CD4-positive, alpha-beta T cell (primary cell): ENCODE measurements at regions not wholly inside any gene's neighbourhood (a gene's known extent, or its start where the extent isn't known, plus 50 kb on each side); places are given as distances from the start of the nearest gene placed in this dataset.
A peak's percentile ranks its signal among the peaks of the same experiment; 100 is the strongest.

Experiments used
- ATAC-seq: fragments of 200-7000 bp; cut with Tn5 transposase; one replicate; pipeline ENCODE4 v1.10.0; 2022; ENCODE audit warnings: mild to moderate bottlenecking; ENCODE audit not compliant: poor library complexity
- CTCF ChIA-PET: fragments of 350-600 bp; sonication (Branson Sonifier 250); formaldehyde crosslinking; loops from one replicate; lab custom pipeline; 2021; ENCODE audit warnings: antibody characterized with exemption, inconsistent platforms; lab: Charles Lee
- POLR2A ChIA-PET: fragments of 350-600 bp; sonication (Branson Sonifier 250); formaldehyde crosslinking; loops from one replicate; lab custom pipeline; 2021; ENCODE audit warnings: antibody characterized with exemption, inconsistent platforms; lab: Charles Lee
- DNase-seq, 14 experiments: peaks; one replicate each; pipeline ENCODE4 v3.0.0-alpha.2; 2013 to 2020; ENCODE audit warnings: mixed read lengths in 2 of 14
- H3K27ac ChIP-seq, 2 donors: one replicate each; pipeline versions ENCODE4 v1.5.1 to v1.7.0; 2013; ENCODE audit warnings: low read length in 2 of 2, low read depth in 1 of 2, mild to moderate bottlenecking in 1 of 2
- H3K27me3 ChIP-seq, 2 experiments: 1 replicate in 1 of 2; 2 replicates in 1 of 2; pipeline versions ENCODE4 v1.6.1 to v1.7.0; 2013; ENCODE audit warnings: low read length in 2 of 2, control low read depth in 1 of 2, mild to moderate bottlenecking in 1 of 2, moderate library complexity in 1 of 2; ENCODE audit not compliant: insufficient read depth in 2 of 2, control insufficient read depth in 1 of 2
- H3K36me3 ChIP-seq: one replicate; pipeline ENCODE4 v1.6.1; 2013; ENCODE audit warnings: low read length, control low read depth; ENCODE audit not compliant: insufficient read depth
- H3K4me1 ChIP-seq: one replicate; pipeline ENCODE4 v1.6.1; 2013; ENCODE audit warnings: low read length, control low read depth; ENCODE audit not compliant: insufficient read depth
- H3K4me3 ChIP-seq: one replicate; pipeline ENCODE4 v1.5.1; 2013; ENCODE audit warnings: mild to moderate bottlenecking, low read length, moderate library complexity
- H3K9me3 ChIP-seq, 2 experiments: 1 replicate in 1 of 2; 2 replicates in 1 of 2; pipeline versions ENCODE4 v1.6.1 to v1.7.0; 2013; ENCODE audit warnings: low read length in 2 of 2, mild to moderate bottlenecking in 2 of 2, control low read depth in 1 of 2, moderate library complexity in 1 of 2; ENCODE audit not compliant: control insufficient read depth in 1 of 2, insufficient read depth in 1 of 2
- H3K27ac Mint-ChIP-seq: one replicate; pipeline ENCODE4 v1.8.0; 2020; ENCODE audit warnings: mixed read lengths
- H3K27me3 Mint-ChIP-seq: one replicate; pipeline ENCODE4 v1.8.0; 2021; ENCODE audit warnings: mixed read lengths
- H3K36me3 Mint-ChIP-seq: one replicate; pipeline ENCODE4 v1.8.0; 2021; ENCODE audit warnings: low read depth, mixed read lengths
- H3K4me1 Mint-ChIP-seq: one replicate; pipeline ENCODE4 v1.8.0; 2021; ENCODE audit warnings: low read depth, mixed read lengths
- H3K4me3 Mint-ChIP-seq: one replicate; pipeline ENCODE4 v1.8.0; 2020; ENCODE audit warnings: mild to moderate bottlenecking, mixed read lengths
- H3K9me3 Mint-ChIP-seq: one replicate; pipeline ENCODE4 v1.8.0; 2020; ENCODE audit warnings: mixed read lengths
- CTCF ChIP-seq: fragments of 200-600 bp; IDR thresholded peaks from one replicate; pipeline ENCODE4 v1.8.0; 2022; ENCODE audit warnings: antibody characterized with exemption, mild to moderate bottlenecking
- intact Hi-C, 2 experiments: fragments of 100-400 bp; cut with DNase I in 1 of 2; cut with micrococcal nuclease in 1 of 2; formaldehyde crosslinking; loops; one replicate each; pipeline versions ENCODE4 v1.15.1 to v1.9.0; 2023 to 2025; cut with DNase I, micrococcal nuclease

- ATAC-seq (no peak), DNase-seq (no peak)
- H3K4me1 ChIP-seq, result no peaks in the 10 kb centered on the region
- no peaks in the 10 kb centered on the region for H3K27me3 ChIP-seq
- H3K36me3 Mint-ChIP-seq, result no peaks in the 10 kb centered on the region
- no peaks in the 10 kb centered on the region for H3K9me3 Mint-ChIP-seq
- no peak overlapping the region for H3K27ac Mint-ChIP-seq
- H3K4me1 Mint-ChIP-seq, result no peaks in the 10 kb centered on the region
- H3K27ac ChIP-seq, result no peak overlapping the region
- no peak overlapping the region for H3K4me3 Mint-ChIP-seq
- no peaks in the 10 kb centered on the region for H3K36me3 ChIP-seq
- no peak overlapping the region for H3K4me3 ChIP-seq
- no peak for TF ChIP-seq CTCF
- ChIA-PET CTCF (no interaction called here), POLR2A (no interaction called here)
- no peaks in the 10 kb centered on the region for H3K9me3 ChIP-seq
- H3K27me3 Mint-ChIP-seq, result no peaks in the 10 kb centered on the region
- intact Hi-C loops, result no loop called here
Observed at GRCh38 chr11:115933564-115933963, 429.3 kb upstream of the CADM1 start.

GRCh38 chr11:115931548-115932083, 427.4 kb upstream of the CADM1 start:
- CTCF ChIA-PET, result no interaction called here
- H3K27ac ChIP-seq, result no peak overlapping the region
- no peak overlapping the region for H3K4me3 Mint-ChIP-seq

GRCh38 chr11:115930886-115931547, 426.8 kb upstream of the CADM1 start:
- H3K9me3 Mint-ChIP-seq, result peaks cover 3% of the 10 kb centered on the region
- H3K36me3 ChIP-seq, result no peaks in the 10 kb centered on the region
- no peak overlapping the region for H3K4me3 Mint-ChIP-seq
- no peak for ATAC-seq
- H3K27me3 Mint-ChIP-seq, result no peaks in the 10 kb centered on the region
- intact Hi-C loops, result no loop called here
- no peaks in the 10 kb centered on the region for H3K27me3 ChIP-seq
- ChIA-PET POLR2A (no interaction called here), CTCF (no interaction called here)
- H3K9me3 ChIP-seq, result peaks cover 0 to 13% of the 10 kb centered on the region in 2 experiments
- DNase-seq, result peak in 2 of 14 experiments; percentile 33 to 45
- H3K27ac Mint-ChIP-seq, result no peak overlapping the region
- TF ChIP-seq CTCF, result no peak
- H3K27ac ChIP-seq, result no peak overlapping the region
- H3K4me1 ChIP-seq, result no peaks in the 10 kb centered on the region
- no peak overlapping the region for H3K4me3 ChIP-seq
- no peaks in the 10 kb centered on the region for H3K4me1 Mint-ChIP-seq
- no peaks in the 10 kb centered on the region for H3K36me3 Mint-ChIP-seq

More at GRCh38 chr11:115931548-115932083, 427.4 kb upstream of the CADM1 start:
- Mint-ChIP-seq H3K27me3 (no peaks in the 10 kb centered on the region), H3K27ac (no peak overlapping the region), H3K36me3 (no peaks in the 10 kb centered on the region), H3K4me1 (no peaks in the 10 kb centered on the region), H3K9me3 (peaks cover 3% of the 10 kb centered on the region)
- H3K4me3 ChIP-seq, result no peak overlapping the region
- H3K36me3 ChIP-seq, result no peaks in the 10 kb centered on the region
- POLR2A ChIA-PET, result no interaction called here
- no peaks in the 10 kb centered on the region for H3K4me1 ChIP-seq
- intact Hi-C loops, result no loop called here
- ATAC-seq, result no peak
- no peak for TF ChIP-seq CTCF
- peaks cover 0 to 13% of the 10 kb centered on the region in 2 experiments for H3K9me3 ChIP-seq
- H3K27me3 ChIP-seq, result no peaks in the 10 kb centered on the region
- peak in 1 of 14 experiments; percentile 24 for DNase-seq
